HuH-7.5 (cell line): ENCODE measurements at regions not wholly inside any gene's neighbourhood (a gene's known extent, or its start where the extent isn't known, plus 50 kb on each side); places are given as distances from the start of the nearest gene placed in this dataset.

ENCODE experiments used
- DNase-seq: peaks from one replicate; pipeline ENCODE4 v3.0.0; 2011; ENCODE audit warnings: low spot score

DNA sequence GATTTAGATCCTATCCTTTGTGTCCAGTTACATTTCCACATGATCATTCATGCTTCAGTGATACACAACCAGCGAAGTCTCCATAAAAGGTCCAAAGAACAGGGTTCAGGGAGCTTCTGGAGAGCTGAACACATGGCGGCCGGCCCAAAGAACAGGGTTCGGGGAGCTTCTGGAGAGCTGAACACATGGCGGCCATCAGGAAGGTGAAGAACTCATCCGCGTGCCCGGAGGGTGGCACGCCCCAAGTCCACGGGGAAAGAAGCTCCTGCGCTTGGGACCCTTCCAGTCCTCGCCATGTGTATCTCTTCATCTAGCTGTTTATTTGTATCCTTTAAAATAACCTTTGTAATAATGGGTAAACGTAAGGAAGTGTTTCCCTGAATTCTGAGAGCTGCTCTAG lies 91.9 kb upstream of the FLRT2 start:
- no peak for DNase-seq

GRCh38 chr14:85438481-85438942 lies 91.4 kb upstream of the FLRT2 start:
- no peak for DNase-seq

DNA sequence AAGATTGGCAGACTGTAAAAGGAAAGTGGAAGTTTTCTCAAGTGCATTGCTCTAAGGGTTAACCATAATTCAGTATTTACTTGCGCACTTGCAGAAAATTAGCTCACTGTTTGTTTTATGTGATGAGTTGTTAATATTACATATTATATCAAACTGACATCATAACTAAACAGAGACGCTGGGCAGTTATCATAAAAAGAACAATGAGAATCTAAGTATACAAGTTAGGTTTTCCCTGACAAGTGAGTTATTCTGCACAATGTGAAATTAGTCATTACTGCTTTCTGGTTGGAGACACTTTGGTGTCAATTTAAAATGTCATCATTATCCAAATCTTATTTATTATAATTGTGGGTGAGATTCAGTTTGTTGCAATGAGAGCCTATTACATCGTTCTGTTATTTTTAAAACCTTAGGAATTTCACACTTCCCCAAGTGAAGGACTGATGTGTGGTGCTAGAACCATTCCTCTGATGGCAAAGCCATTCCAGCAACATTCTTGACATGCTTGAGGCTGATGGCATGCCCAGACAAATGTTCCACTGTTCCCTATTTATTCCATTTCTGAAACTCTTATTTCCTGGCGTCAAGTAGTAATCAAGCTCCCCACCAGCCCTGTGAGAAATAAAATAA lies 90.1 kb upstream of the FLRT2 start:
- DNase-seq = no peak

GRCh38 chr14:85441909-85442643 lies 87.9 kb upstream of the FLRT2 start:
- no peak for DNase-seq

- DNase-seq = no peak
Measured at GRCh38 chr14:85442996-85443395, 86.9 kb upstream of the FLRT2 start.

DNA sequence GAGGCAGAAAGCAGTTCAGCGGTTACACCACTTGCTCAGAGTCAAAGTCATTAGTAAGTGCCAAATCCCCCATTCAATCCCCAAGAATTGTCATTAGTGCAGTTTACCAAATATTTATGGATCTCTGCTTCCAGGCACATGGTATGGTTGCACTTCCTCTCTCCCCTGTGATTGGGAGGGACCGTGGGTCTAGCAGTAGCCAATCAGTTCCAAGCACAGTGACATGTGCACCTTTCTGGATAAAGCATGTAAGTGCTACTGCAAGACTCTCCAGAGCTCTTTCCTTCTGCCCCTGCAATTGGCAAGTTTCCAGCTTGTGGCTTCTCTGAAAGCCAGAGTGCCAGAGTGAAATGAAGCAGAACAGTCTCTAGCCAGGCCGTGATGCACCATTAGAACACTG lies 85.3 kb upstream of the FLRT2 start:
- DNase-seq = no peak

- DNase-seq = no peak
Measured at GRCh38 chr14:85445151-85445795, 84.7 kb upstream of the FLRT2 start.

DNA sequence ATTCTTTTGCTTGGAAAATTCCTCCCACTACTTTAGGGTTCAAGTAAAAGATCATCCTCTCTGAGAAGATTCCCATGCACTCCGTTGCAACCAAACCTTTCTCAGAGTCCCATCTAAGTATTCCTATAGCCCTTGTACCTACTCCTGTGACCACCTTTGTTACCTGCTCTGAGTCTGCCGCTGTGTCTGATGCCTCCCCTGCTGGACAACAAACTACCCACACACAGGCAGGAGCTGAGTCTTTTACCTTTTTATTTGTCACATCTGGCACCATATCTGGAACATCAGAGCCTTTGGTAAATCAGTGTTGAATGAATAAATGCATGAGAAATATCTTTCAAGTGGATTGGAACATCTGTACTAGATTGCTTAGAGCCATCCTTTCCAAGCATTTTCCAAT lies 82.1 kb upstream of the FLRT2 start:
- no peak for DNase-seq

- DNase-seq = no peak
Measured at GRCh38 chr14:85451421-85451820, 78.5 kb upstream of the FLRT2 start.

- DNase-seq = no peak
Measured at GRCh38 chr14:85453401-85454225, 76.3 kb upstream of the FLRT2 start.

GRCh38 chr14:85454226-85454813 lies 75.6 kb upstream of the FLRT2 start:
- no peak for DNase-seq

DNA sequence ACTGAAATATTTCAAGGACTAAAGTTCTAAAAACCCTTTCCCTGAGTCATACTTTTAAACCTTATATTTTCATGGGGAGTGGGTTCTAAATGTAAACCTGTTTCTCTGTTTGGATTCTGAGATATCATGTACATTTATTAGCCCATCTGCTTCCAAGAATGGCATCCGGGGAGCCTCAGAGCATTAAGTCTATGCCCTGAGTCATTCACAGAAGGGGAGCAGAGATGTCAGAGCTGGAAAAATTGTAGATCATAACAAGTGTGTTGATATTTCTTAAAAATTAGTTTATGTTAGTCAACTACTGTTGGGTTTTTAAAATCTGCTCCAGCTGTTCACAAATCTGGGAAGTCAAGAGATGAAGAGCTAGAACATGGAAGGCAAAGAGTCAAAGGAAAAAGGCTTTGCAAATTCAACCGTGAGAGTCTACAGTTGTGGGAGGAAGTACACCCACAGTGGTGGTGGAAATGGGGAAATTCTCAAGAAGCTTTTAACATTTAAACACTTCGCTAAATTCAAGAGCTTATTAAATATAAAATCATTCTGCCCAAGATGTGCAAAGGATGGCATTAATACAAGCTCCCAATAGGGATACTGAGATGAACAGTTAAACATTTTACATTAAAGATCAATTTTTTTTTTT lies 70.5 kb upstream of the FLRT2 start:
- no peak for DNase-seq

GRCh38 chr14:85461432-85462133 lies 68.4 kb upstream of the FLRT2 start:
- DNase-seq = no peak

DNA sequence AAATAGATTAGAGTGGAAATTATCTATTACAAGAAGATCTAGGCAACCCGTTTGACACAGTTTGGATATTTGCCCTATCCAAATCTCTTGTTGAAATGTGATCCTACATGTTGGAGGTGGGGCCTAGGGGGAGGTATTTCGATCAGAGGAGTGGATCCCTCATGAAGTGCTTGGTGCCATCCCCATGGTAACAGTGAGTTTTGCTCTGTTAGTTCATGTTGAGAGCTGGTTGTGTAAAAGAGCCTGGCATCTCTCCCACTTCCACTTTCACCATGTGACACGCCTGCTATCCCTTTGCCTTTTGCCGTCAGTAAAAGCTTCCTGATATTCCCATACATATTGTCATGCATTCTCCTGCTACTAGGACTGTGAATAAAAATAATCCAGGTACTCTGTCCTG lies 66.4 kb upstream of the FLRT2 start:
- no peak for DNase-seq

DNA sequence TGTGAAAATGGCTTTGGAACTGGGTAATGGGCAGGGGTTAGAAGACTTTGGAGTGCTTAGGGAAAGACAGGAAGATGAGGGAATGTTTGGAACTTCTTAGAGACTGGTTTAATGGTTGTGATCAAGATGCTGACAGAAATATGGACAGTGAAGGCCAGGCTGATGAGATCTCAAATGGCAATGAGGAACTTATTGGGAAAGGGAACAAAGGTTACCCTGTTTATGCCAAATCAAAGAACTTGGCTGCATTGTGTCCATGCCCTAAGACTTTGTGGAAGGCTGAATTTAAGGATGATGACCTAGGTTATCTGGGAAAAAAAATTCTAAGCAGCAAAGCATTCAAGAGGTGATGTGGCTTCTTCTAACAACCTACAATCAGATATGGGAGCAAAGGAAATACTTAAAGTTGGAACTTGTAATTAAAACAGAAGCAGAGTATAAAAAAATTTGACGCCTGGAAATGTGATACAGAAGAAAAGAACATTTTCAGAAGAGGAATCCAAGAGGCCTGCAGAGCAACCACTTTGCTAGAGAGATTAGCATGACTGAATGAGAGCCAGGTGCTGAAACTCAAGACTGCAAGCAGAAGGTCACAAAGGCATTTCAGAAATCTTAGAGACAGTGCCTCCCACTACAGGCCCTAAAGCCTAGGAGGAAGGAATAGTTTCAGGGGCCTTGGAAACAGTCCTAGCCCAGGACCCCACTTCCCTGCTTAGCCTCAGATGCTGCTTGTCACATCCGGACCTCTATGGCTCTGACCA lies 65.6 kb upstream of the FLRT2 start:
- DNase-seq = no peak

DNA sequence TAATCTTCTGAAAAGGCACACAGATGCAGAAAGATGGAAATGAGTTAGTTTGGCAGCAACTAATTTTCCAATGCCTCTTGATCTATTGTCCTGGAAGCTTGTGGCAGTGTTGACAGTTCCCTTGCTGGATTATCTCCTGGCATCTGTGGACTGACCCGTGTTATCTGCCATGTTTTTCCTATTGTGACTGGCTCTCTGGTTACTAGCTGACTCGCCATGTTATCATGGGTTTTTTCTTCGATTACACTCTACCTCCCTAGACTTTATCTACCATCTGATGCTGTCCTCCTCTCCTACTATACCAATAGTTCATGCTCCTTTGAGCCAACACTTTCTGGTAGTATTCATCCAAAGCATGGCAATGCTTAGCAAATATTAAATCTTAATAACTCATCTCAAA lies 63.3 kb upstream of the FLRT2 start:
- no peak for DNase-seq

GRCh38 chr14:85468816-85469215 lies 61.1 kb upstream of the FLRT2 start:
- no peak for DNase-seq

DNA sequence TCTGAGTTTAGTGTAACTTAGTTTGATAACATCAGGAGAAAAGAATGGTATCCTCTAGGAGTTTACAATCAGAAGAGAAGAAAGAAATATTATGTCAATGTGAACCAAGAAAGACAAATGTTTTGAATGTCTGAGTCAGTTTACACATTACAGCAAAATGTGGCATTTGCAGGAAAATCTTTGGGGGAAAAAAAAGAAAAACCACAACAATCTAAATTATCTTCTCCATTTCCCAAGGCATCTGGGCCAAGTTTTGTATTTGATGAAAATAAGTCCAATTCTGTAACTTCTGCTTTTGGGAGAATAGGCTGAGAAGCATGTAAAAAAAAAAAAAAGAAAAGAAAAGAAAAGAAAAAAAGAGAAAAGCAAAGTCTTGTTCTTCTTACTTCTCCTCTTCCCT lies 58.8 kb upstream of the FLRT2 start:
- no peak for DNase-seq

- DNase-seq = peak; percentile 16
Measured at GRCh38 chr14:85471744-85472143, 58.2 kb upstream of the FLRT2 start.

DNA sequence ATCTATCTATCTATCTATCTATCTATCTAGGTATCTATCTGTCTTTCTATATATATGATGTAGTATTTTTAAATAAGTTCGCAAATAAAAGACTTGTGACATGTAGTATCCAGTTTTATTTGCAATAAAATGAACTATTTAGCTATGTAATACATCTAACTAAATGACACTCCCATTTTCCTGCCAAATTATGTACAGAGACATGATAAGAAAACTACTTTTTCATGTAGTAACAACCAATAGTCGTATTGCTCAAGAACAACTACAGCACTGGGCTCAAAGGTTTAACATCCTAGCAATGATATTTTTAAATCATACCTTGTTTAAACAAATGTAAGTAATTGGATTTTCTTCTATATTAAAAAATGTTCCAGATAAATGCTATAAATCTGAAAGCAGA lies 55.5 kb upstream of the FLRT2 start:
- no peak for DNase-seq
